HCT116 (cell line): ENCODE measurements at regions not wholly inside any gene's neighbourhood (a gene's known extent, or its start where the extent isn't known, plus 50 kb on each side); places are given as distances from the start of the nearest gene placed in this dataset.

Source experiments
- ATAC-seq: fragments of 200-7000 bp; cut with Tn5 transposase; 2 replicates; pipeline ENCODE4 v1.9.1; 2020; ENCODE audit warnings: mild to moderate bottlenecking, moderate library complexity
- BruUV-seq: library from RNA; stranded (reverse); fragments of 400-500 nt; replicated peaks from 2 replicates; lab custom pipeline; 2021; lab: Mats Ljungman, UMichigan
- CTCF ChIA-PET: fragments of 300-600 bp; sonication (Branson Sonifier 250); formaldehyde crosslinking; loops from one replicate; lab custom pipeline; 2021; ENCODE audit warnings: antibody characterized with exemption; lab: Charles Lee
- POLR2A ChIA-PET: fragments of 300-600, 350-600 bp; sonication (Branson Sonifier 250); formaldehyde crosslinking; loops from one replicate; lab custom pipeline; 2021; ENCODE audit warnings: antibody characterized with exemption; lab: Charles Lee
- RAD21 ChIA-PET, 2 experiments: fragments of 300-600 bp; sonication (Branson Sonifier 250); formaldehyde crosslinking; loops; one replicate each; lab custom pipeline; 2023; ENCODE audit warnings: low total read pairs in 2 of 2; ENCODE audit not compliant: uncharacterized antibody in 2 of 2, unreplicated experiment in 2 of 2, low non-redundant PET in 1 of 2; lab: Charles Lee
- DNase-seq: peaks from one replicate; pipeline ENCODE4 v3.0.0-alpha.2; 2010; ENCODE audit warnings: low read depth, low spot score
- H2AFZ ChIP-seq: fragments of 200-600 bp; shearing (Covaris generic), sonication (generic); 2 replicates; pipeline ENCODE4 v1.6.1; 2017; ENCODE audit warnings: low read depth, mixed run types, mixed read lengths, antibody characterized with exemption, low read length; ENCODE audit not compliant: poor library complexity, severe bottlenecking
- H3K27ac ChIP-seq: 2 replicates; pipeline ENCODE4 v1.5.1; 2012; ENCODE audit warnings: low read depth, low read length
- H3K27me3 ChIP-seq: fragments of 200-600 bp; sonication (generic); 2 replicates; pipeline ENCODE4 v1.6.1; 2016; ENCODE audit warnings: mixed run types, low read length, mixed read lengths; ENCODE audit not compliant: insufficient read depth
- H3K36me3 ChIP-seq, 2 experiments: fragments of 200-500 bp in 1 of 2; fragments of 200-600 bp in 1 of 2; sonication (Bioruptor generic) in 1 of 2; sonication (generic) in 1 of 2; 2 replicates each; pipeline versions ENCODE4 v1.5.1 to v1.6.1; 2014 to 2016; ENCODE audit warnings: low read length in 2 of 2, inconsistent platforms in 1 of 2, mixed read lengths in 1 of 2, mixed run types in 1 of 2; ENCODE audit not compliant: insufficient read depth in 2 of 2, control insufficient read depth in 1 of 2
- H3K4me1 ChIP-seq, 2 experiments: fragments of 200-600 bp in 1 of 2; sonication (generic) in 1 of 2; 2 replicates each; pipeline versions ENCODE4 v1.5.1 to v1.6.1; 2012 to 2017; ENCODE audit warnings: low read length in 2 of 2, inconsistent platforms in 1 of 2, mild to moderate bottlenecking in 1 of 2, mixed read lengths in 1 of 2, mixed run types in 1 of 2, moderate library complexity in 1 of 2; ENCODE audit not compliant: insufficient read depth in 2 of 2, control insufficient read depth in 1 of 2
- H3K4me2 ChIP-seq: fragments of 200-600 bp; sonication (generic); 2 replicates; pipeline ENCODE4 v1.6.1; 2017; ENCODE audit warnings: mixed run types, low read length, mixed read lengths
- H3K4me3 ChIP-seq, 2 experiments: fragments of 200-600 bp in 1 of 2; sonication (generic) in 1 of 2; replicated peaks in 1 of 2; 2 replicates each; pipeline ENCODE4 v1.5.1; 2011 to 2016; ENCODE audit warnings: low read length in 2 of 2, control low read depth in 1 of 2, low read depth in 1 of 2, mild to moderate bottlenecking in 1 of 2, mixed read lengths in 1 of 2, mixed run types in 1 of 2
- H3K79me2 ChIP-seq: fragments of 200-600 bp; sonication (generic); 2 replicates; pipeline ENCODE4 v1.6.1; 2017; ENCODE audit warnings: mild to moderate bottlenecking, mixed run types, low read length, moderate library complexity, mixed read lengths; ENCODE audit not compliant: insufficient read depth
- H3K9ac ChIP-seq: fragments of 200-600 bp; sonication (generic); 2 replicates; pipeline ENCODE4 v1.6.1; 2016; ENCODE audit warnings: low read length, mixed read lengths
- H3K9me2 ChIP-seq: fragments of 200-600 bp; sonication (generic), shearing (Covaris generic); 2 replicates; pipeline ENCODE4 v1.6.1; 2017; ENCODE audit warnings: mixed run types, mild to moderate bottlenecking, moderate library complexity; ENCODE audit not compliant: insufficient read depth
- H3K9me3 ChIP-seq, 2 experiments: fragments of 200-500 bp in 1 of 2; fragments of 200-600 bp in 1 of 2; sonication (Bioruptor generic) in 1 of 2; sonication (generic) in 1 of 2; 2 replicates each; pipeline ENCODE4 v1.6.1; 2014 to 2017; ENCODE audit warnings: low read length in 2 of 2, mixed read lengths in 2 of 2, inconsistent platforms in 1 of 2, low read depth in 1 of 2, mild to moderate bottlenecking in 1 of 2, mixed run types in 1 of 2, moderate library complexity in 1 of 2; ENCODE audit not compliant: control insufficient read depth in 1 of 2, insufficient read depth in 1 of 2
- H4K20me1 ChIP-seq: fragments of 200-600 bp; sonication (generic), shearing (Covaris generic); 2 replicates; pipeline ENCODE4 v1.6.1; 2017; ENCODE audit warnings: mixed run types, mild to moderate bottlenecking, moderate library complexity; ENCODE audit not compliant: insufficient read depth
- EGR1 ChIP-seq: IDR thresholded peaks from 2 replicates; pipeline ENCODE4 v1.6.1; 2012; ENCODE audit warnings: low read depth
- FOSL1 ChIP-seq: IDR thresholded peaks from 2 replicates; pipeline ENCODE4 v1.6.1; 2012; ENCODE audit warnings: low read depth
- MAX ChIP-seq: IDR thresholded peaks from 2 replicates; pipeline ENCODE4 v1.6.1; 2012
- POLR2AphosphoS5 ChIP-seq: IDR thresholded peaks from 2 replicates; pipeline ENCODE4 v1.6.1; 2011; ENCODE audit warnings: mild to moderate bottlenecking, low read depth, low read length, moderate library complexity
- RAD21 ChIP-seq: IDR thresholded peaks from 2 replicates; pipeline ENCODE4 v1.6.1; 2012; ENCODE audit warnings: low read depth, mild to moderate bottlenecking
- REST ChIP-seq: IDR thresholded peaks from 2 replicates; pipeline ENCODE4 v1.6.1; 2012; ENCODE audit warnings: low read depth
- SIN3A ChIP-seq: IDR thresholded peaks from 2 replicates; pipeline ENCODE4 v1.6.1; 2012; ENCODE audit warnings: low read depth
- SP1 ChIP-seq: IDR thresholded peaks from 2 replicates; pipeline ENCODE4 v1.6.1; 2012; ENCODE audit warnings: low read depth
- SRF ChIP-seq: IDR thresholded peaks from 2 replicates; pipeline ENCODE4 v1.6.1; 2012; ENCODE audit warnings: low read depth
- ZBTB33 ChIP-seq: IDR thresholded peaks from 2 replicates; pipeline ENCODE4 v1.6.1; 2011; ENCODE audit warnings: mild to moderate bottlenecking, low read length, moderate library complexity; ENCODE audit not compliant: insufficient replicate concordance; ENCODE audit errors: extremely low read depth
- ZFX ChIP-seq: fragments of 450-650 bp; IDR thresholded peaks from 2 replicates; pipeline ENCODE4 v1.6.1; 2017
- intact Hi-C: fragments of 100-400 bp; cut with micrococcal nuclease; formaldehyde crosslinking; loops from 2 replicates; pipeline ENCODE4 v1.10.0; 2022
- TF ChIP-seq, protein P1 (sequence below), 3 experiments: fragments of 200-600 bp in 1 of 3; sonication (generic) in 1 of 3; IDR thresholded peaks in 2 of 3; conservative IDR thresholded peaks in 1 of 3; 2 replicates each; pipeline ENCODE4 v1.5.1; 2012 to 2017; ENCODE audit warnings: low read depth in 2 of 3, low read length in 2 of 3, antibody characterized with exemption in 1 of 3, borderline replicate concordance in 1 of 3, control low read depth in 1 of 3, mild to moderate bottlenecking in 1 of 3, mixed read lengths in 1 of 3, mixed run types in 1 of 3, moderate library complexity in 1 of 3; ENCODE audit not compliant: insufficient read depth in 1 of 3

DNA sequence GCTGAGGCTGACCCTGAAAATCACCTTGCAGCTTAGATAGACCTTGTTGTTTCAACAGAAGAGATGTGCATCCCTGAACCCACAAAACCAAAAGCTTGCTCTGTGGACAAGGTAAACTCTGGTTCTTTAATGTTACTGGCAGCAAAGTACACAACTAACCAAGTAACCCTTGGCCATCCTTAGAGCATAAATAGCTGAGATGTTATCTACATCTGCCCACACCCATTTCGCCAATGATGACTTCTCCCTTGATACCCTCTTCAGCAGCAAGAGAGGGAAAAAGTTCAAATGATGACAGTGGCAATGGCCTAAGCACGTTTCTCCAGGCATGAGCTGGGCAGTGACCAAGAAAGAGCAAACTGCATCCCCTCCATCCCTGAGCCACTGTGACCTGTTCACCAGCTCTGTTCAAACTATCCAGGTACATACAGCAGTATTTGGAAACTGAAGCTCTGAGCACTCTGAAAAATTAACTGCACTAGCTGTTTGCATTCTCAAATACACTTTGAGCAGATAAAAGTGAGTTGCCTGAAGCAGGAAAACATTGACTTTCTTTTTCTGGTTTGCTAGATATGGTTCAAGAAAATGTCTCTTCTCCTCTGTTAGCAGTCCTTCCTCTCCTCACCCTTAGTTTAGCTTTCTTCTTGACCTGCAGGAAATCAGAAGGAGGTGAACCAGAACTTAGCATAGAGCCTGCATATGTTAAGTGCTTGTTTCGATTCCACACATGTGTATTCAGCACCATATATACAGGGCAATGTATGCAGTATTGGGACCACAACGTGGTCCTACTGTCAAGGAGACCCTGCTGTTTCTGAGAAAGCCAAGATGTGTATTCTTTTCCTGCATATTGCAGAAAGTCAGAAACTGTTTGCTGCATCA, 231.7 kb downstream of the FOXO1 start:
- H3K9me2 ChIP-seq: no peaks in the 10 kb centered on the region
- TF ChIP-seq RAD21 (no peak), REST (no peak), FOSL1 (no peak), POLR2AphosphoS5 (no peak), ZFX (no peak), SP1 (no peak), SRF (no peak), ZBTB33 (no peak), EGR1 (no peak), SIN3A (no peak), MAX (no peak)
- TF ChIP-seq, protein P1, sequence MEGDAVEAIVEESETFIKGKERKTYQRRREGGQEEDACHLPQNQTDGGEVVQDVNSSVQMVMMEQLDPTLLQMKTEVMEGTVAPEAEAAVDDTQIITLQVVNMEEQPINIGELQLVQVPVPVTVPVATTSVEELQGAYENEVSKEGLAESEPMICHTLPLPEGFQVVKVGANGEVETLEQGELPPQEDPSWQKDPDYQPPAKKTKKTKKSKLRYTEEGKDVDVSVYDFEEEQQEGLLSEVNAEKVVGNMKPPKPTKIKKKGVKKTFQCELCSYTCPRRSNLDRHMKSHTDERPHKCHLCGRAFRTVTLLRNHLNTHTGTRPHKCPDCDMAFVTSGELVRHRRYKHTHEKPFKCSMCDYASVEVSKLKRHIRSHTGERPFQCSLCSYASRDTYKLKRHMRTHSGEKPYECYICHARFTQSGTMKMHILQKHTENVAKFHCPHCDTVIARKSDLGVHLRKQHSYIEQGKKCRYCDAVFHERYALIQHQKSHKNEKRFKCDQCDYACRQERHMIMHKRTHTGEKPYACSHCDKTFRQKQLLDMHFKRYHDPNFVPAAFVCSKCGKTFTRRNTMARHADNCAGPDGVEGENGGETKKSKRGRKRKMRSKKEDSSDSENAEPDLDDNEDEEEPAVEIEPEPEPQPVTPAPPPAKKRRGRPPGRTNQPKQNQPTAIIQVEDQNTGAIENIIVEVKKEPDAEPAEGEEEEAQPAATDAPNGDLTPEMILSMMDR (IDR thresholded peaks at IDR 0.05 in 2 of 3, conservative IDR thresholded peaks at IDR 0.05 in 1 of 3; ENCODE audit: borderline replicate concordance in 1 of 3, insufficient read depth in 1 of 3, low read depth in 2 of 3, low read length in 2 of 3): no peak
- H3K27me3 ChIP-seq: no peaks in the 10 kb centered on the region
- H3K36me3 ChIP-seq: no peaks in the 10 kb centered on the region
- H2AFZ ChIP-seq: no peak overlapping the region
- intact Hi-C loops: no loop called here
- H3K27ac ChIP-seq: no peak overlapping the region
- H3K4me3 ChIP-seq: no peak overlapping the region
- POLR2A ChIA-PET: no interaction called here
- DNase-seq: no peak
- no peak for ATAC-seq
- H3K9ac ChIP-seq: no peak overlapping the region
- H3K9me3 ChIP-seq: no peaks in the 10 kb centered on the region
- CTCF ChIA-PET: no interaction called here
- H4K20me1 ChIP-seq: no peaks in the 10 kb centered on the region
- no peaks in the 10 kb centered on the region; a peak in 1 of 4 replicates for H3K4me1 ChIP-seq
- RAD21 ChIA-PET: no interaction called here
- no TSS peak for BruUV-seq
- H3K4me2 ChIP-seq: no peak overlapping the region
- H3K79me2 ChIP-seq: no peaks in the 10 kb centered on the region
